ENCODE measurements at regions not wholly inside any gene's neighbourhood (a gene's known extent, or its start where the extent isn't known, plus 50 kb on each side); places are given as distances from the start of the nearest gene placed in this dataset.

- Histone ChIP-seq H3K4me1 (replicated peaks in 1 of 4; ENCODE audit: control insufficient read depth in 3 of 4, insufficient read depth in 4 of 4, low read length in 3 of 4) (no peaks in the 10 kb centered on the region), H3K56ac (replicated peaks; ENCODE audit: insufficient read length, low read depth, low read length) (no peak overlapping the region), H4K91ac (replicated peaks; ENCODE audit: insufficient read length, low read length) (no peak overlapping the region), H3K79me2 (ENCODE audit: control insufficient read depth in 1 of 2, insufficient read depth in 2 of 2, low read length in 2 of 2) (no peaks in the 10 kb centered on the region), H3K23me2 (ENCODE audit: low read depth, low read length) (no peaks in the 10 kb centered on the region), H2BK5ac (ENCODE audit: low read depth, low read length) (no peak overlapping the region), H3K27me3 (replicated peaks in 1 of 4; ENCODE audit: control insufficient read depth in 3 of 4, extremely low read depth in 1 of 4, insufficient read depth in 3 of 4, low read length in 3 of 4) (no peaks in the 10 kb centered on the region), H3K14ac (ENCODE audit: insufficient read length) (no peak overlapping the region), H3K4me2 (ENCODE audit: insufficient read depth in 1 of 2, low read depth in 2 of 2, low read length in 2 of 2) (no peak overlapping the region), H3K79me1 (ENCODE audit: low read depth, low read length) (no peaks in the 10 kb centered on the region), H2BK20ac (ENCODE audit: low read length) (no peak overlapping the region), H3K9ac (replicated peaks in 1 of 4; ENCODE audit: extremely low read depth in 1 of 4, low read depth in 3 of 4, low read length in 3 of 4) (no peak overlapping the region), H2AK5ac (ENCODE audit: low read depth, low read length) (no peak overlapping the region), H3K4ac (replicated peaks; ENCODE audit: insufficient read length, low read depth, low read length) (no peak overlapping the region), H4K5ac (ENCODE audit: insufficient read length, low read depth, low read length) (no peak overlapping the region), H3K18ac (ENCODE audit: extremely low read depth, low read length) (no peak overlapping the region), H2BK12ac (ENCODE audit: low read depth, low read length) (no peak overlapping the region), H4K20me1 (replicated peaks in 1 of 2; ENCODE audit: control insufficient read depth in 1 of 2, insufficient read depth in 2 of 2, low read length in 2 of 2) (no peaks in the 10 kb centered on the region), H2BK15ac (ENCODE audit: low read length) (no peak overlapping the region), H3K36me3 (ENCODE audit: control insufficient read depth in 2 of 4, insufficient read depth in 4 of 4, low read length in 3 of 4) (no peaks in the 10 kb centered on the region; a peak in 1 of 8 replicates), H2AFZ (ENCODE audit: low read length) (no peak overlapping the region), H2BK120ac (replicated peaks; ENCODE audit: low read depth, low read length) (no peak overlapping the region), H3K9me3 (ENCODE audit: insufficient read depth in 2 of 2, low read depth in 1 of 2, low read length in 1 of 2) (no peaks in the 10 kb centered on the region), H3K23ac (ENCODE audit: insufficient read length) (no peak overlapping the region), H3K27ac (ENCODE audit: low read depth, low read length) (no peak overlapping the region), H3K4me3 (ENCODE audit: extremely low read depth in 1 of 4, insufficient read depth in 2 of 4, low read depth in 3 of 4, low read length in 4 of 4) (no peak overlapping the region), H4K8ac (ENCODE audit: extremely low read depth, insufficient read depth, low read length) (no peak overlapping the region)
- CTCF ChIA-PET (ENCODE audit: partially characterized antibody): interaction anchor here (0.6 kb wide), 1 partner anchor 242 kb away, joined by 3 read pairs; no protein-coding TSS in a partner anchor
- POLR2A ChIA-PET (ENCODE audit: partially characterized antibody): interaction anchor here (0.6 kb wide), 1 partner anchor 275 kb away, joined by 4 read pairs; no protein-coding TSS in a partner anchor
- WGBS, 2 experiments (ENCODE audit: extremely low coverage in 1 of 2, insufficient coverage in 1 of 2, insufficient read length in 1 of 2, insufficient replicate concordance in 2 of 2, low coverage in 1 of 2, low lambda C conversion rate in 2 of 2, missing lambda C conversion rate in 1 of 2): 88% methylated on average over 3 of the region's 3 CpGs; no CpG with 5 or more reads in 1 of the 2 experiments
- DNase-seq (ENCODE audit: low read depth in 1 of 2, low spot score in 2 of 2) (no peak), FAIRE-seq (no peak)
- TF ChIP-seq NRF1 (IDR thresholded peaks at IDR 0.05; ENCODE audit: low read depth, low read length) (no peak), RXRA (IDR thresholded peaks at IDR 0.05; ENCODE audit: insufficient read depth, low read depth, low read length) (no peak), CHD2 (IDR thresholded peaks at IDR 0.05; ENCODE audit: low read length) (no peak), SIRT6 (IDR thresholded peaks at IDR 0.05; ENCODE audit: low read length) (no peak), KDM1A (IDR thresholded peaks at IDR 0.05; ENCODE audit: borderline replicate concordance, low read length) (no peak), RAD21 (IDR thresholded peaks at IDR 0.05 in 1 of 2, conservative IDR thresholded peaks at IDR 0.05 in 1 of 2; ENCODE audit: low read depth in 2 of 2, low read length in 2 of 2) (no peak), ASH2L (IDR thresholded peaks at IDR 0.05; ENCODE audit: low read length) (no peak), EGR1 (IDR thresholded peaks at IDR 0.05; ENCODE audit: borderline replicate concordance, low read depth, low read length) (no peak), SAP30 (IDR thresholded peaks at IDR 0.05; ENCODE audit: insufficient read depth, insufficient replicate concordance, low read length) (no peak), HDAC2 (IDR thresholded peaks at IDR 0.05; ENCODE audit: borderline replicate concordance in 1 of 2, low read depth in 2 of 2, low read length in 2 of 2) (no peak), JUN (IDR thresholded peaks at IDR 0.05; ENCODE audit: low read depth, low read length) (no peak), MAX (IDR thresholded peaks at IDR 0.05) (no peak), NANOG (IDR thresholded peaks at IDR 0.05; ENCODE audit: insufficient read depth, low read depth, low read length, poor library complexity, severe bottlenecking) (no peak), BRCA1 (IDR thresholded peaks at IDR 0.05; ENCODE audit: low read depth, low read length) (no peak)
Measured at GRCh38 chr18:40841063-40841462, 1114.0 kb upstream of the PIK3C3 start.

Data from H1 (cell line).